Tibial nerve (tissue), 4 donors: ENCODE measurements at regions not wholly inside any gene's neighbourhood (a gene's known extent, or its start where the extent isn't known, plus 50 kb on each side); places are given as distances from the start of the nearest gene placed in this dataset.
"Not testable (repeated sequence)": the region's sequence is repeated elsewhere in the genome, so short reads cannot be mapped to it uniquely, and the experiment has no call there.

ENCODE experiments used
- CTCF ChIP-seq, 5 experiments: fragments of 200-600 bp in 3 of 5; fragments of 450-650 bp in 2 of 5; sonication (generic) in 3 of 5; IDR thresholded peaks; one replicate each; pipeline ENCODE4 v1.5.1; 2016 to 2019; ENCODE audit warnings: antibody characterized with exemption in 5 of 5, mild to moderate bottlenecking in 3 of 5, moderate library complexity in 2 of 5
- EP300 ChIP-seq, 2 donors: sonication (generic); formaldehyde crosslinking; IDR thresholded peaks; one replicate each; pipeline ENCODE4 v1.6.1; 2017; ENCODE audit warnings: antibody characterized with exemption in 2 of 2, mild to moderate bottlenecking in 1 of 2
- POLR2A ChIP-seq, 2 donors: fragments of 450-650 bp; IDR thresholded peaks; one replicate each; pipeline ENCODE4 v1.6.1; 2017; ENCODE audit warnings: antibody characterized with exemption in 2 of 2, mild to moderate bottlenecking in 2 of 2, moderate library complexity in 2 of 2

GRCh38 chr2:138872116-138872515 lies 91.9 kb upstream of the NXPH2 start:
- not testable (repeated sequence) for TF ChIP-seq EP300, POLR2A, CTCF (IDR thresholded peaks at IDR 0.05)
